HG03354 (cell line): ENCODE measurements at regions not wholly inside any gene's neighbourhood (a gene's known extent, or its start where the extent isn't known, plus 50 kb on each side); places are given as distances from the start of the nearest gene placed in this dataset.

Experiments
- ATAC-seq: cut with Tn5 transposase; IDR thresholded peaks from one replicate; pipeline ENCODE4 v1.9.1; 2021; ENCODE audit warnings: mild to moderate bottlenecking; ENCODE audit not compliant: unreplicated experiment, poor library complexity, severe bottlenecking

DNA sequence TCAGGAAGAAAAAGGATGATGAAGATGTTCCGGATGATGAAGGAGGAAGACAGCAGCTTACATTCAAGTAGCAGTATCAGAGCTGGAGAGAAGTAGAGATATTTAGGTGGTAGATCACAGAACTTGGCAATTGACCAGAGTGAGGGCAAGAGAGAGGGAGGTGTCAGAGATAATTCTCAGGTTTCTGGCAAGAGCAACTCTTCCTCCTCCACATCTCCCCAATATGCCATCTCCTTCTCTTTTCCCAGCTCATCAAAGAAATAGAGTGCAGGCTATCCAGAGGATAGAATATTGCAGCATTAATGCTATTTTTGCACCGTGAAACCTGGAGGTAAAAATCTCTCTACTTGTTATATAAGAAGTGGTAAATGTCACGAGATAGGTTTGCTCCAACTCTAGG, 64.9 kb upstream of the OPCML start:
- ATAC-seq = no peak

DNA sequence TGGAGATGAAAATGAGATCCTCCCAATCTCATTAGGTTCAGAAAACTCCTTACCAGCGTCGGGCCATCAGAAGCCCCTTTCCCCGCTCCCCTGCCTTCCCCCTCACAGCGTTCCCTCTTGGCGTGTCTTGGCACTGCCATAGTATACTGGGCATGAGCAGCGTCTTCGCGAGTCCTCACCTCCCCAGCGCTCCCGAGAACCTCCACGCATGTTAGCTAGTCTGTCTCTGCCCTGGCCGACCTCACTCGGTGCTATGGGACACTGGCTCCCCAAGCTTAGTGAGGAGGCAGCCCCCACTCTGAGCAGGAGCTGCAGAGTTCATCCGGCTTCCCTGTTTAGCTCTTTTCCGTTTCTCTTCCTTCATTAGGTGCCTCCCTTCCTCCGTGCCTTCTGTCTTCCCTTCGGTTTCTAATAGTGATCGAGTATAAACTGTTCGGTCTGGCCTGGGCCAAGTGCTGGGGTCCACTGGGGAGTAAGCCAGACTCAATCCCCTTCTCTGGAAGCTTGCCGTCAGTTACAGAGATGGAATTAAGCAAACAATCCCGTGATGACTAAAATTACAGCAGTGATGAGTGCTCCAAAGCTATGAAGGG, 63.8 kb upstream of the OPCML start:
- ATAC-seq = no peak

DNA sequence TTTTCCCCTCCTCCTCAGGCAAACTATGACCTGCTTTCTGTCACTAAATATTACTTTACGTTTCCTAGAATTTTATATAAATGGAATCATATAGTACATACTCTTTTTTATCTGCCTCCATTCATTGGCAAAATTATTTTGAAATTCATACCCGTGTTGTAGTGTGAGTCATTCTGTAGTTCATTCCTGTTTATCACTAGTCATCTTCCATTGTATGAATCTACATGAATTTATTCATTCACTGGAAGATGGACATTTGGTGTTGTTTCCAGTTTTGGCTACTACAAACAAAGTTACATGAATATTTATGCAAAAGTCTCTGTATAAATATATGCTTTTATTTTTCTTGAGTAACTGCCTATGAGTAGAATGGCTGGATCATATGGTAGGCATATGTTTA, 60.7 kb upstream of the OPCML start:
- ATAC-seq = no peak

DNA sequence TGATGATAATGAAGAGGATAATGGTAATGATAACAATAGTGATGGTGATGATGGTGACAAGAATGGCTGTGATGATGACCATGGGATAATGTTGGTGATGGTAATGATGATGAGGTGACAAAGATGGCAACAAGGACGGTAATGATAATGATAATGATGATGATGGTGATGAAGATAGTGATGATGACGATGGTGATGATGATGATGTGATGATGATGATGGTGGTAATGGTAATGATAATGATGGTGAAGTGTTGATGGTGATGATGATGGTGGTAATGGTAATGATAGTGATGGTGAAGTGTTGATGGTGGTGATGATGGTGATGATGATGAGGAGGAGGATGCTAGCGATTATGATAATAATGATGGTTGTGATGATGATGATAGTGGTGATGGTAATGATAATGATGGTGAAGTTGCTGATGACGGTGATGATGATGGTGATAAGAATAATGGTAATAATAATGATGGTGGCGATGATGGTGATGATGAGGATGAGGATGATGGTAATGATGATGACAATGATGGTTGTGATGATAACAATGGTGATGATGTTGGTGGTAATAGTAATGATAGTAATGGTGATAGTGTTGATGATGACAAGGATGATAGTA, 54.7 kb upstream of the OPCML start:
- ATAC-seq = no peak

DNA sequence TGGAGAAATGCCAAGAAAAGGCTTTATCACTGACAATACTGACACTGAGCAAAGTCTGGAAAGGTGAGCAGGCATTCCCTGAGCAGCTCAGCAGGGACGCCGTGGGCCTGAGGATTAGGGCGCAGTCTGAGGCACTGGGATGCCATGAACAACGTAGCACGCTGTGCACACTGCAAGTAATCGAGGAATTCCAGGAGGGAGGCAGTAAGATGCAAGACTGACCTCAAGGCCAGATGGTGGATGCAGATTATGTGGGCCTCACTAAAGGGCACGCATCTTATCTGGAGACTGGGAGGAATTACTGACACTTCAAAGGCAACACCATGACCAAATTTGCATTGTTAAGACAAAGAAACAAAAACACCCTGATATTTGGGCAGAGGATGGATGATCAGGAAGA, 50.4 kb upstream of the OPCML start:
- ATAC-seq = no peak

GRCh38 chr11:133582326-133582725, 50.0 kb upstream of the OPCML start:
- no peak for ATAC-seq
